GM21423 (cell line): ENCODE measurements at regions not wholly inside any gene's neighbourhood (a gene's known extent, or its start where the extent isn't known, plus 50 kb on each side); places are given as distances from the start of the nearest gene placed in this dataset.

Source experiments
- ATAC-seq: cut with Tn5 transposase; IDR thresholded peaks from one replicate; pipeline ENCODE4 v1.9.1; 2021; ENCODE audit warnings: mild to moderate bottlenecking, moderate library complexity; ENCODE audit not compliant: unreplicated experiment

DNA sequence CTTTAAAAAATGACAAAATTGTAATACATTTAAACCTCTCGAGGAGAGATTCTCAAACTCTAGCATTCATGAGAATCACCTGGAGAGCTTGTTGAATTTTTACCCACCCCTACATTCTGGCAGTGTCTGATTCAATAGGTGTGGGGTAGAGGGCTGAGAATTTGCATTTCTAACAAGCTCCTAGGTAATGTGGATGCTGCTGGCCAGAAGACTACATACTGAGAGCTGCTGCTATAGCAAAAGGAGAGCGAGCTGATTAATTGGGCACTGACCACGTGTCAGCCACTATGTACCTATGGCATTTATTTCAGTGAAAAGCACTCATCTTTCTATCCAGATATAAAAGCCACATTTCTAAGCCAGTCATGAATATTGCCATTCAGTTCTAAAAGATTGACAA, 169.0 kb upstream of the NRSN1 start:
- ATAC-seq = no peak

DNA sequence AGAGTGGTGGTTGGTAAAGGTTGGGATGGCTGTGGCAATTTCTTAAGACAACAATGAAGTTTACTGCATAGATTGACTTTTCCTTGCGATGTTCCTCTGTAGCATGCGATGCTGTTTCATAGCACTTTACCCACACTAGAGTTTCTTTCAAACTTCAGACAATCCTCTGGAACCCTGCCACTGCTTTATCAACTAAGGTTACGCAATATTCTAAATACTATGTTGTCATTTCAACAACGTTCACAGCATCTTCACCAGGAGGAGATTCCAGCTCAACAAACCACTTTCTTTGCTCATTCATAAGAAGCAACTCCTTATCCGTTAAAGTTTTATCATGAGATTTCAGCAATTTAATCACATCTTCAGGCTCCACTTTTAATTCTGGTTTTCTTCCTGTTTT, 161.2 kb upstream of the NRSN1 start:
- no peak for ATAC-seq

GRCh38 chr6:23969344-23969743, 156.7 kb upstream of the NRSN1 start:
- no peak for ATAC-seq

DNA sequence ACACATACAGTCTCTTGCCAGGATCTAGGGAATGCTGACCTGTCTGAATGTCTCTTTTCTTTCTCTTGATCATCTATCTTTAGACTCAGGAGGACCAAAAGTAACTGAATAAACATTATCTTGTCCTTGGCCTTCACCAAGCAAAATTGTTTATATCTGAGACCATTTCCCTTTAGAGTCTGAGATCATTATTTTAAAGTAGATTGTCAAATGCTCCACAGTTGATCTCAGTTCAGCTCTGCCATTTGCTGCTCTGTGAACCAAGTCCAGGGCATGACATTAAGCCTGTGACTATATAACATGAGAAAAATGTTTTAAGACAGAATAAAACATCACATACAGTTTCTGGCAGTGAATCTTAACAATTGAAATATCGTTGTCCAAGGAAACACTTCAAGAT, 148.3 kb upstream of the NRSN1 start:
- ATAC-seq = no peak

- ATAC-seq = no peak
Observed at GRCh38 chr6:23980965-23981364, 145.1 kb upstream of the NRSN1 start.

GRCh38 chr6:23981923-23982322, 144.1 kb upstream of the NRSN1 start:
- no peak for ATAC-seq

DNA sequence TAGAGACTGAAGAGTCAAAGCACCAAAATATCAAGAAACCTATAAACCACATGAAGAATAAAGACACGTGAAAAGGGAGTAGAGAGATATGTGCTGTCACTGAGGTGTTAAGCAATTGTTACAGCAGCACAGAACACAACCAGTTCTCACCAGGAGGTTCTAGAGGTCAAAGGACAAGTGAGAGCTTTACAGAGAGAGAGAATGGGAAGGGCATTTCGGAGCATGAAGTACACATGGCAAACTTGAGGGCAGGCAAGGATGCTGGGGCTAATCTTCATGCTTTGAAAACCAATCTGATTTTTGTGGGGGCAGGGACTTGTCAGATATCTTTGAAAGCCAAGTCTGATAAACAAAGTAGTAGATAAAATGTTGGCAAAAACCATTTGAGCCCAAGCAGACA, 142.3 kb upstream of the NRSN1 start:
- no peak for ATAC-seq

DNA sequence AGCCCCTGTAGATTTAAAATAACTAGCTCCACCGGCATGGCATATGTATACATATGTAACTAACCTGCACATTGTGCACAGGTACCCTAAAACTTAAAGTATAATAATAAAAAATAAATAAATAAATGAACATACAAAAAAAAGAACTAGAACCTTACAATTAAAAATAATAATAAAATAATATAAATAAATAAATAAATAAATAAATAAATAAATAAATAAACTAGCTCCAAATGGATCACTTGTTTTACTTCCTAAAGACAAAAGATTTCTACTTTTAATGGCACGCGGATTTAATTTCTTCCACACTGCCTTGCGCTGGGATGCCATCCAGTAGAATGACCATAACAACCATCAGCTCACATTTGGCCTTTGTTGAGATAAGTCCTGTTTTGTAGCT, 141.0 kb upstream of the NRSN1 start:
- no peak for ATAC-seq

DNA sequence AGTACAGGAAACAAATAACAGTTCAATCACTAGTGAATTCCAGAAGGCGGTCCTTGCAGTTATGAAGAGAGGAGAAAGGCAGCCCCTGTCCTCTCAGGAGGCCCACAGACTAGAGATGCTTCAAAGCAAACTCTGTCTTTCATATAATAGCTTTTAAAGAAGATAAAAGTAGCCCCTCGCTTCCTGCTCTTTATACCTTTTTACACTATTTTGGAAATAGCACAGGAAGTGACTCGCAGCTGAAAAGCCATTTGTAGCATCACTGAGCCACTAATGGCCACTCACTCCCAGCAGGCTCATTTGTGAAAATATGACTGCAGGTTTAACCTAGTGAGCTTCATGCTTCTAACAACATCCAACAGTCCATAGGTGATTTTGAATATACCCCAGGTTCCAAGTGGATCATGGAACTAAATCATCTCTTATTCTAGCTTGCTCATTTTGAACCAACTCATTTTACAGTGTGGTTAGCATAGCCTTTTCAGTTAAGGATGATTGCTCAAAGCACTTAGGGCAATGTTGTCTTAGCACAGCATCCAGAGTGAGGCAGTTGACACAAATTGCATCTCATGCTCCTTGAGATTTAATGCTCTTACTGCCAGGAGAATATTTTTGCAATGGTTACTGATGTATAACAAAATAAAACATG, 136.0 kb upstream of the NRSN1 start:
- no peak for ATAC-seq

DNA sequence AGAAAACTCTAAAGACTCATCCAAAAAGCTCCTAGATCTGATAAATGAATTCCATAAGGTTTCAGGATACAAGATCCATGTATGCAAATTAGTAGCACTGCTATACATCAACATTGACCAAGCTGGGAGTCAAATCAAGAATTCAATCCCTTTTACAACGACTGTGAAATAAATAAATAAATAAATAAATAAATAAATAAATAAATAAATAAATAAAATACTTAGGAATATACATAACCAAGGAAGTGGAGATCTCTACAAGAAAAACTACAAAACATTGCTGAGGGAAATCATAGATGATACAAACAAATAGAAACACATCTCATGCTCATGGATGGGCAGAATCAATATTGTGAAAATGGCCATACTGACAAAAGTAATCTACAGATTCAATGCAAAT, 132.0 kb upstream of the NRSN1 start:
- ATAC-seq = no peak

DNA sequence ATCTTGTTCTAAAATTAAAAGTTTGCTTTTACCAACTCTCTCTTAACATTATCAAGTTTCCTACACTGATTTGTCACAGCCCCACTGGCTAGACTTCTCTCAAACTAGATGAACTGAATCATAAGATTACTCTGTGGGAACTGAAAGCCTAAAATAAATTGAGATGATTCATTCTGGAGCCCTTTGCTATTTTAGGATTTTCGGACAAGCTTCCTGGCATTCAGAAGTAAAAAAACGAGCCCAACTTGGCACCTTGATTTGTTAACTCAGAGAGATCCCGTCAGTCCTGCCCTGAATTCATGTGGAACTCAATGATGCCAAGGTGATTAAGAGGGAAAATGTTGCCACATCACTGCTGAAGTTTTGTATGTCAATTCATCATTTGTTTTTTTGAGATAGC, 122.0 kb upstream of the NRSN1 start:
- no peak for ATAC-seq

DNA sequence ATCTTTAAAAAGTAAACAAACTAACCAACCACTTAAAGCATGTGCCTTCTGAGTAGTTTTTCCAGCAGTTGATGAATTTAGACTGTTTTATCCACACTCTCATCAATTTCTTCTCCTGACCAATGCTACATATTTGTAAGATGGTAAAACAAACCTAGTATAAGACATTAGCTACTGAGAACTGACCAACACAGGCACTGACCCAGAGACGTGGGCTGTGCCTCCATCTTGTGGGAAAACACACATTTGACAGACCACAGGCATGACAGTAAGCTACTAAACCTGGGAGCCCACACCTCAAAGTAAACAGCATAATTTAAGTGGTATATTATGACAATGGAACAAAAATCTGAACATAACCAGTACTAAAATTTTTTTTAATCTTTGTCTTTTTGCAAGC, 121.4 kb upstream of the NRSN1 start:
- ATAC-seq = no peak

- no peak for ATAC-seq
Observed at GRCh38 chr6:24006254-24006653, 119.8 kb upstream of the NRSN1 start.

- ATAC-seq = no peak
Observed at GRCh38 chr6:24009319-24009718, 116.7 kb upstream of the NRSN1 start.

DNA sequence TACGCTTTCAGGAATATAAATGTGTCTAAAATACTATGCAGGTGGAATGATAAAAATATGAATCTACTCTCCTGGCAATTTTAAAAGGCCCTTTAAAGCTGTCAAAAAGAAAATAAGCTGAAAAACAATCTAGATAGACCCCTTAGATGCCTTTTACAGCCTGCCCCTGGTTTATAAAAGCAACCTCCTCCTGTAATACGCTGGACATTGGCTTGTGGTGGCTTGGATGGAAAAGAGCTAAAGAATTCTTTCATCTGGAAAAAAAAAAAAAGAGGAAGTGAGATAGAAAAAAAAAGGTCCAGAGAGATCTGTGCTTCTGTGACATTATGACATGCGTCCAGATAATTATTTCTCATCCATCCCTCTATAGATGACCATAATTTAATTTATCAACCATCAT, 115.9 kb upstream of the NRSN1 start:
- ATAC-seq = no peak

GRCh38 chr6:24016286-24016685, 109.7 kb upstream of the NRSN1 start:
- ATAC-seq = no peak

DNA sequence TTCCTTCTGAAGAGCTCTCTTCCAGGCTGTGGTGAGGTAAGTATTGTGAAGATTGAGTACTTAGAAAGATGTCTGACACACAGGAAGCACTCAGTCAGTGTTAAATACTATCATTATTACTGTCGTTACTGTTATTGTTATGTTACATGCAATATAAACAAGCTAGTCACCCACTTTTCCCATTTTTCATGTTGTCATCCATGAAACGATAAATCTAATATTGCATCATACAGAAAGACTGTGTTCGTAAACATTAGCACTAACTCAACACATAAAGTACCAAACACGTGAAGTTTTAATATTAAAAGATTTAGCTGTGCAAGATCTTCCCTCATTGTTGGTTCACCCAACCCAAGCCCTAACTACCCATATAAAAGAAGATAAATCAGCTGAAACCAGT, 109.2 kb upstream of the NRSN1 start:
- no peak for ATAC-seq

DNA sequence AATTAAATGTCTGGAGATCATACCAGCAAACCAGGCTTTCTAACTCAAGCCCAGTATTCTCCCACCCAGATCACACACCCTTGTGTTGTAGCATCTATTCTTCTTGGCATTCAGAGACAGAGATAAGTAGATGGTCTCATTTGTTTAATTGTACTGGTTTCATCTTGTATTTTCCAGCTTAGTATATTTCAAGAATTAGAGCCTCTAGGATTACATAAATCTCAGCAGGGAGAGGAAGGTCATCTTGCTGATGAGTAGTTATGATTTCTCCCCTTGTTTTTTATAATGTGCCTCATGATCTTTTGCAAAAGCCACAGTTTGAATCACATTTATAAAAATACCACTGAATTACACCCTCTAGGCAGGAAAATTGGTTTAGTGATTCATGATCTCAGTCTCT, 106.6 kb upstream of the NRSN1 start:
- ATAC-seq = no peak

DNA sequence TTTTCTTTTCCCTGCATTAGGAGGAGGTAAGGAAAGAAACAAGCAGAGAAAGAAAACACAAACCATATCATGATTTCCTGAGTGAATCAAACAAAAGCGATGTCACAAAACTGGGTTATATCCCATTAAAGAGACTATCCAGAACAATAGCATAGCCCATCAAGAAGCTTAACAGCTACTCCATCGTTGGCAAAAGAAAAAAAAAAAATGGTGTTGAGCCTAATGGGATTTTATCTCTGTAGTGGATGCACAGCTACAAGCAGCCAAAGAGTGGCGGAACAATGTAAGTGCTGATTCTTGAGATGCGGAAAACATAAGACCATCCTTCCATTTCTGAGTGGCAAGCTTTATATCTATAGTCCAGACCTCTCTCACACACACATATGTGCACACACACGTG, 106.2 kb upstream of the NRSN1 start:
- ATAC-seq = no peak

DNA sequence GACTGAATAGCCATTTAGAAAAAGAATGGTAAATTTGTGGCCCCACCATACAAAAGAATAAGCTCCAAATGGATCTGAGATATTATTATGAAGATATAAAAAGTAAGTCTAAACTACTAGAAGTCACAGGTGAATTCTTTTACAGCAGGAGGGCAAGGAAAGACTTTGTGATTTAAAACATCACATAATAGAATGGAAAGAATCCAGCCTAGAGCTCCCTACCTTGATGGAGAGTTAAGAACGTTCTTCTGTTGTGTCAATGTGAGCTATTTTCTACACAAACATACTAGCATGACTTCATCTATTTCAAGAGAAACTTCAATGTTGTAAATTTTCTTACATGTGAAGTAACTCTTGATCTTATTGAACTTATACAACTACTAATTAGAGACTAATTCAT, 100.0 kb upstream of the NRSN1 start:
- no peak for ATAC-seq

DNA sequence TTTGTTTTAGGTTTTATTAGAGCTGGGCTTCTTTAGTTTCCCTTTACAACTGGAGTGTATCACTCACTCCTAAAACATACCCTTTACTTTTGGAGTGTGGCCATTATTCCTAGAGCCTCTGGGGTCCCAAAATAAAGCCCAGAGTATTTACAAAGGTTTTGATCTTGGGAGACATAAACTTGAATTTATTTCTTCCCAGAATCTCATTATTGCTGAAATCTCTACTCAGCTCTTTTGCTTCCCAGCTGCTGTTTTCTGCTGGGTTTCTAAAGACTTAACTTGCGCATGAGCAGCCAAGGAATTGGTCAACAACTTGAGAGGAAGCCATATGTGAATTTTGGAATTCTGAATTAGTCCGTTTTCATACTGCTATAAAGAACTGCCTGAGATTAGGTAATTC, 94.5 kb upstream of the NRSN1 start:
- ATAC-seq = no peak

DNA sequence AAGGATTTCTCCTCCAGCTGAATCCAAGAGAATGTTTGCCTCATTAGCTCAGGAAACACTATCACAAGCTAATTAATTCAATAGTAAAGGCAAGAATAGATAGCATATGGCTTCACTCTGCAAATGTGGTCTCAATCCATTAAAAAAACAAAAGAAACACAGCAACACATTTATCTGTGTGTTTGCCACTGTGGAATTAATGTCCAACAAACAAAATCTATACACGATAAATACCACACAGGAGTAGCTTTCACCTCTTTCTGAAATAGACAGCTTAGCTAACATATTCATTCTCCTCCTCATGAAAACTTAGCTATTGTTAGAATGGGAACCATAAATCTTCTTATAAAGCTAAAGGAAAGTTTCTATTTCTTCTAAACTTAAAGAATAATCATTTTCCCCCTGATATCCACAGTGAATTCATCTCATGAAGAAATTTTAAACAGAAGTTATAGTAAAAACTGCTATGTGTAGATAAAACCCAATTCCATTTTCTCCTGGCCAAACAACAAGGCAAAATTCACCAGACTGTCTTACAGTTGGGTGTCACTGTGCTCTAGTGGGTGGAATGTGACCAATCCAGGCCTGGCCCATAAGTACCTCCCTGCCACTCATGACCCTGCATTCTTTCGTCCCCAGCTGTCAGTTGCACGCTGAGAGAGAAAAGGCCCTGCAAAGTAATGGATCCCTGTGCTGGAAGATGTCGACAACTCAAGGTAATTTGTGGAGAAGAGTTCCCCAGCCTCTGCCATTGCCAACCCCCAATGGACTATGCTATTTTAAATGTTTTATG, 92.9 kb upstream of the NRSN1 start:
- no peak for ATAC-seq

DNA sequence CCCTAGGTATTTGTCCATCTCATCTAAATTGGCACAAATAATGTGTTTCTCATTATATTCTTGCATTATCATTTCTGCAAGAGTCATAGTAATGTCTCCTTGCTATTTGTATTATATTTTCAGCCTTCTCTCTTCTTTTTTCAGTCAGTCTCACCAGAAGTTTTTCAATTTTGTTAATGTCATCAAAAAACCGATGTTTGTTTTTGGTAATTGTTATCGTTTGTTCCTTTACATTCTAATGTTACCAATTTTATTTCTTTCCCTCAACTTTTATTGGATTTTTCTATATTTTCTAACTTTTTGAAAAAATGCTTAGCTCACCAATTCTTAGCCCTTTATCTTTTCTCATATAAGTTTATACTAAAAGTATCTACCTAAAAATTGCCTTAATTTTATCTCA, 82.2 kb upstream of the NRSN1 start:
- ATAC-seq = no peak
